Ureter (tissue), 1 donor: ENCODE measurements at regions not wholly inside any gene's neighbourhood (a gene's known extent, or its start where the extent isn't known, plus 50 kb on each side); places are given as distances from the start of the nearest gene placed in this dataset.

Source experiments
- DNase-seq: peaks from one replicate; pipeline ENCODE4 v3.0.0-alpha.2; 2020; ENCODE audit warnings: low spot score
- donor health status: DM: yes; HTN: yes; CAD: no.

DNA sequence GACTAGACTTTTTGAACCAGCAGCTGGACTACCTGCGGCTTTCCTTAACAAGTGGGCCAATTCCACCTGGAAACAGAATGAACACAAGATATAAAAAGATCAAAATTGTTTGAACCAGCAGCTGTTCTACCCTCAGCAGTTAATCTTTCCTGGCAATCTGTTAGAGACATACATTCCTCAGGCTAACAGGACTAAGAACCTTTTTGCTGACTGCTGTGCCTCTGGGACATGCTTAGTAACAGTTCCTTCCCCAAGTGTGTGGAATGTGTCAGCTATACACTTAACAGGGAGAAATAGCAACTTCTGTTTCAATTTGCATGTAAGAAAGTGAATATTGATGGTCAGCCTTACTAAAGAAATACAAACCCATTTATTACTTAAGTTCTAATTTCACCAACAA lies 554.4 kb downstream of the ARAP2 start:
- DNase-seq: no peak

DNA sequence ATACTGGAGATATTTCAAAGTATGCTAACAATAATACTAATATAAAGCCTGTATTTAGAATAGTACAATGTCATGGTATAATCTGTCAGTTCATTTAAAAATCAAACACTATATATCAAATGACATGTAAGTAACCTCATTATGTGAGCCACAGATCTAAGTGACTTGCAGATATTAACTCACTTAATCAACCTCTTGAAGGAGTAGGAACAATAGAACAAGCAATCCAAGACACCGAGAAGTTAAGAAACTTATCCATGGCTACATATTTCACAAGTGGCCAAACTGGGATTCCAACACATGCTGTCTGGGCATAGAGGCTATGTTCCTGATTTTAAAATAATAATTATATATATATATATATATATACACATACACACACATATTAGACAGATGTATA lies 554.0 kb downstream of the ARAP2 start:
- DNase-seq: no peak

DNA sequence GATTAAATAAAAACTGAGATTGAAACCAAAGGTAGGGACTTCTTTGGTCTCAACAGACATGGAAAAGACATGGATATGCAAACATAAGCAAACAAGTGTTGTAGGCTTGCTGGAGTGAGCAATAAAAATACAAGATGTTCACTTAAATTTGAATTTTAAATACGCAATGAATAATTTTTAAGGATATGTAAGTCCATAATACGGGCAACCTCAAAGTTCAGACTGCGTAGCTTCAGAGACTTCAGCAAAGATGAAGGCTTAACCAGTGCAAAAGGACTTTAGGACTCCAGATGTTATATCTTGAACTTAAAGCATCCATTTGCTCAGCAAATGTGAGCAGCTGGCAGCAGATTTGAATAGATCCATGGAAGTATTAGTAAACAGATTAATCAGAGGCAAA lies 549.3 kb downstream of the ARAP2 start:
- no peak for DNase-seq

DNA sequence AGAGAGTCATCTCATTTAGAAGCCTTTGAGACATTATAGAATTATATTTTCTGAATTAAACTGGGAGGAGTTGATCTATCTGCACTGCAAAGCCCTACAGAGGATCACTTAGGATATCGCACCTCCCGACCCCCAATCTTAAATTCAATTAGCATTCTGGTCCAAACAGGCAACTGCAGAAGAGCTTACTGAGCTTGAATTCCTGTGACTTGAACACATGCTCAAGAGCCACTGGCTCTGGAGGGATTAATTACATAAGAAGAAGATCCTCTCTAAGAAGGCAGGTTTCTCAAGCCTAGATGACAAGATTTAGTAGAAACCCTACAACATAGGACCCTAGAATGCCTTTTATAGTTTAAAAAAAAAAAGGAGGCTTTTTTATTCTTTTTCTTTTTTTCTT lies 548.9 kb downstream of the ARAP2 start:
- no peak for DNase-seq

DNA sequence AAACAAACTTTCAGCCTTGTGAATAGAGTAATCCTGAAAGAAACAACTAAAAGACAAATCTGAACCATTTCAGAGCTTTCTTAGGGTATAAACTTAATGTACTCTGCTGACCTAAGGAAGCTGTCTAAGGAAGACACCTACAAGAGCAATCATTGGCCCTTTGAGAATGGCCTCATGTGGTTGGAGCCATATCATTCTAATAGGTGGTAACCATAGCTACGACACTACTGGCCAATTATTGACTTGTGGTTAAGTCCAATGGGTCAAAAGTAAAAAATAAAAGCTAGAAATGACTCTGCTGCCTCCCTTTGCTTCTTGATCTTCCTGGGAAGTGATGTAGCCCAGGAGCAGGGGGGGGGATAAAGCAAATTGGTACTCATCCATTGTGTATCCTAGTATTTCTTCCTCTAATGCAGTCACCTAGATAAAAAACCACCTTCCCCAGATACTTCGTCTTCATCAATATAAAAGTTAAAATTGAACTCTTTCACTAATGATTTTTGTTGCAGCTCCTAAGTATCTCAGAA lies 547.0 kb downstream of the ARAP2 start:
- no peak for DNase-seq

DNA sequence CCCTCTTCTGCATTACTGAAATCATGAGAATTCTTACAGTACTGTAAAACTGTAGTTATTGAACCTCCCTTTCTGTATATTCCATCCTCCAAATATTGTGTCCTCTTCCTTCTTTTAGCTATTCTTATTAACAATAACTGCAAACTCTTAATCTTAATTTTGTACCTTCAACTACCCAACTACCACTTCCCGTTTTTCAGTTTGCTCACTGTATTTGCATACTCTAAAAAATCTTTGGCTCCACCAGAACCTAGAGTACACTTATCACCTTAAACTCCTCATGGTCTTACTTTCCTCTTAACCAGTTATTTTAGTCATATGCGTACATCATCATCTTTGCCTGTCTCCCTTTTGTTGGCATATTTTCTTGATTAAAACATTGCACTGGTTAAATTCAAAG lies 543.7 kb downstream of the ARAP2 start:
- DNase-seq: no peak

DNA sequence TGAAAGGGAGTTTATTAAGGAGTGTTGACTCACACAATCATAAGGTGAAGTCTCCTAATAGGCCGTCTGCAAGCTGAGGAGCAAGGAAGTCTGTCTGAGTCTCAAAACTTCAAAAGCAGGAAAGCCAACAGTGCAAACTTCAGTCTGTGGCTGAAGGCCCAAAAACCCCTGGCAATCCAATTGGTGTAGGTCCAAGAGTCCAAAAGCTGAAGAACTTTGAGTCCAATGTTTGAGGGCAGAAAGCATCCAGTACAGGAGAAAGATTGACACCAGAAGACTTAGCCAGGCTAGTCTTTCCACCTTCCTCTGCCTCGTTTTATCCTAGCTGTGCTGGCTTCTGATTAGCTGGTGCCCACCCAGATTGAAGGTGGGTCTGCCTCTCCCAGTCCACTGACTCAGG lies 535.2 kb downstream of the ARAP2 start:
- no peak for DNase-seq

DNA sequence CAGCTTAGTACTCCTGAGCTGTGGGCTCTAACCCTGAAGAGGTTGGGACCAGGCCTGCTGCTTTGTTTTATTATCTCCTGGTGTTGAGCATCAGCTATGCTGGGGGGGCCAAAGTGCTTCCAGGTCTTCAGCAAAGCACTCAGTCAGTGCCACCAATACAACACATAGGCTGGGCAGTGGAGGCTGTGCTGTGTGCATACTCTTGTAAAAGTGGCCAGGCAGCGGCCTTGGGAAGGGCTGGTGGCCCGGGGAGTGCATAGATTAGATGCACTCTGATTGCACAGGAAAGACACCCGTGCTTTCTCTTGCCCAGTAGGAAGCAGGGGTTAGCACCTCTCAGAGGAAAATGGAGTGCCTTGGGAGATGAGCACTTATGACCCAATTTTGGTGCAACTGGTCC lies 534.0 kb downstream of the ARAP2 start:
- DNase-seq: no peak

DNA sequence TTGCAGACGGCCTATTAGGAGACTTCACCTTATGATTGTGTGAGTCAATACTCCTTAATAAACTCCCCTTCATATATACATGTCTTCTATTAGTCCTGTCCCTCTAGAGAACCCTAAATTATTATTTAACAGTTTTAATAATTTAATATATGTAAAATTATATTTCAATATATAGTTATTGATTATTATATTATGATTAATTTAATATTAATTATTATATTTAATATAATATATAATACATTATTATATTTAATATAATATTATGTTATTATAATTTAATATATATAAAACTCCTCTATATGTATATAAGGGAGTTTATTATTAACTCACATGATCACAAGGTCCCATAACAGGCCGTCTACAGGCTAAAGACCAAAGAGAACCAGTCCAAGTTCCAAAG lies 533.2 kb downstream of the ARAP2 start:
- no peak for DNase-seq

DNA sequence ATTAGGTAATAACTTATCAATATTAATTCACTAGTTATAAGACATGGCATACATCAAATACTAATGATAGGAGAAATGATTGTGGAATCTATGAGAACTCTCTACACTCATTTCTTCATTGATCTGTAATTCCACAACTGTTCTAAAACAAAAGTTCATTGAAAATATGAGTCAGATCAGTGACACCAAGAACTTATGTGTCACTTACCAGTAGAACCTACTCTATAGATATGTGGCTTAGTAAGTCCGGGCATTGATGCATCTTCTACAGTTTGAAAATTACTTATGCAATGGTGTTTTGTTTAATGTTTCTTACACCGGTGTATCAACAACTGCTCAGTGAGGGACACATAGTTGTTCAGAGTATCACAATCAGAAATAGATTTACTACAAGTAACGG lies 520.3 kb downstream of the ARAP2 start:
- no peak for DNase-seq

DNA sequence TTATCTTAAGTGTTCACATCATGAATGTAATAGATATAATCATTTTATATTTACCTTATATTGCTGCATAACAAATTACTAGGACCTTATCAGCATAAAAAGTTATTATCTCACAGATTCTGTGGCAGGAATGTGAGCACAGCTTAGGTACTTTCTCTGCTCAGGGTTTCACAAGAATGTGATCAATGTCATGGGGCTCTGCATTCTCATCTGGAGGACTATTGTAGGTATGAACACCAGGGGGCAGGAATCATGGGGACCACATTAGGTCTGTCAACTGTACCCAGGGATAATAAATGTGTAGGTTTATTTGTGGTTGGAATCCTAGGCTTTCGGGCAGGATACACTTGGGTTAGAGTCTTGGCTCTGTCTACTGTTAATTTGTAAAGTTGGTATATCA lies 519.2 kb downstream of the ARAP2 start:
- DNase-seq: no peak

DNA sequence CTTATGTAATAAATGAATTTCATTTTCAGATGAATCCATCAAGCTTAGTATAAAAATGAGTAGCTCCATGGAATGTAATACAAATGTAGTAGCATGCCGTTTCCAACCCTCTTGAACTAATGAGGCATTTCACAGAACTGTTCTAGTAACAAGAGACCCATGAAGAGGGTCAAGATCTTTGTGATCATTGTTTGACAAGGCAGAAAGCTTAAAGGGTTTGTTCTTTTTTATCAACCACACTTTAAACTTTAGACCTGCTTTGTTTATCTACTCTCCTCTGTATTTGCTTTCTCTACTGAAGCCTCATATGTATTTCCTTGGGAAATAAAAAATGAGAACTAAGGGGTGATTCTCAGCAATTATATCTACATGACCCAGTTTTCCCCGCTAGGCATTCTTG lies 513.9 kb downstream of the ARAP2 start:
- no peak for DNase-seq

DNA sequence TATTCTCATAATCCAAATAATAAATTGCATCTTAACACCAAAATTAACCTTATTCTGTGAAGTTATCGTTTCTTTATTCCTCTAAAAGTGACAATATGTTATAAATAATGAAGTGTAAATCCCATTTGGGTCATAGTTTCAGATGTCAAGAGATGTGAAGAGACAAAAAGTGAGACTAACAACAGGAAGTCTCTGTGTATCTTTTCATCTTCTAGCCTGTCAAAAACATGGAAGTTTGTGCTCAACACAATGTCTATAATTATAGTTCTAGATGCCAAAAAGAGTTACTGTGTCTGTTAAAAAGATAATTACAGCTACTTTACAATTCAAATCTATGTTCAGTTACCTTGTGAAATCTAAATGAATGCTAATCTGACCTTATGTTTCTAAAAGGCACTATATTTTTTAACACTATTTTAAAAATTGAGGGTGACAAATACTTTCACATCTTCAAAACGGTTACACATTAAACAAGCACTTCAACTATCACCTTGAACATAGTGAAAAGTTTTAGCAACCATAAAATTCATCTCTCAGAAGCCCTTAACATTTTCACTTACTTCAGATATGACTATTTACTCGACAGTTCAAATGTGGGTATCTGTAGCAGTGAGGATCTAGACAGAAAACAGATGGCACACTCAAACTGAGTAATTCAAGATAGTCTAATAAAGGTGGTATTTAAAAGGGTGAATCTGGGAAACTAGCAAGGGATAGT lies 509.8 kb downstream of the ARAP2 start:
- no peak for DNase-seq

DNA sequence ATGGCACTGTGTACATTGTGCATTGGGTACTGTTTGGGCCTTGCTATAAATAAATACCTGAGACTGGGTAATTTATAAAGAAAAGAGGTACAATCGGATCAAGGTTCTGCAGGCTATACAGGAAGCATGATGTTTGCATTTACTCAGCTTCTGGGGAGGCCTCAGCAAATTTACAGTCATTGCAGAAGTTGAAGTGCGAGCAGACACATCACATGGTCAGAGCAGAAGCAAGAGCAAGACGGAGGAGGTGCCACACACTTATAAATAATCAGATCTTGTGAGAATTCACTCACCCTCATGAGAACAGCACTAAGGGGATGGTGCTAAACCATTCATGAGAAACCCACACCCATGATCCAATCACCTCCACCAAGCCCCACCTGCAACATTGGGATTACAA lies 505.0 kb downstream of the ARAP2 start:
- no peak for DNase-seq

DNA sequence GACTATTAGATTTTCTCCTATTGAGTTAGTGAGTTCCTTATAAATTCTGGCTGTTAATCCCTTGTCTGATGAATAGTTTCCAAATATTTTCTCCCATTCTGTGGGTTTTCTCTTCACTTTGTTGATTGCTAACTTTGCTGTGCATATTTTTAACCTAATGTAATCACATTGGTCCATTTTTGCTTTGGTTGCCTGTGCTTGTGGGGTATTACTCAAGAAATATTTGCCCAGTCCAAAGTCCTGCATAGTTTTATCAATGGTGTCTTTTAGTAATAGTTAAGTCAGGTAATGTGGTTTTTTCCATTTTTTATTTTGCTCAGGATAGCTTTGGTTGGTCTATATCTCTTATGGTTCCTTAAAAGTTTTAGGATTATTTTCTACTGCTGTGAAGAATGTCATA lies 490.3 kb downstream of the ARAP2 start:
- no peak for DNase-seq

DNA sequence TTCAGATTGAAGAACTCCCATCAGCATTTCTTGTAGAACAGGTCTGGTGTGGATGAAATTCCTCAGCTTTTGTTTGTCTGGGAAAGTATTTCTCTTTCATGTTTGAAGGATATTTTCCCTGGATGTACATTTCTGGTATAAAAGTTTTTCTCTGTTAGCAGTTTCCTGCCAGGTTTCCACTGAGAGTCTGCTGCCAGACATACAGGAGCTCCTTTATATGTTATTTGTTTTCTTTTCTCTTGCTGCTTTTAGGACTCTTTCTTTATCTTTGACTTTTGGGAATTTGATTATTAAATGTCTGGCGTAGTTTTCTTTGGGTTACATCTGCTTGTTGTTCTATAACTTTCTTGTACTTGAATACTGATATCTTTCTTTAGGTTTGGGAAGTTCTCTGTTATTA lies 486.5 kb downstream of the ARAP2 start:
- no peak for DNase-seq

DNA sequence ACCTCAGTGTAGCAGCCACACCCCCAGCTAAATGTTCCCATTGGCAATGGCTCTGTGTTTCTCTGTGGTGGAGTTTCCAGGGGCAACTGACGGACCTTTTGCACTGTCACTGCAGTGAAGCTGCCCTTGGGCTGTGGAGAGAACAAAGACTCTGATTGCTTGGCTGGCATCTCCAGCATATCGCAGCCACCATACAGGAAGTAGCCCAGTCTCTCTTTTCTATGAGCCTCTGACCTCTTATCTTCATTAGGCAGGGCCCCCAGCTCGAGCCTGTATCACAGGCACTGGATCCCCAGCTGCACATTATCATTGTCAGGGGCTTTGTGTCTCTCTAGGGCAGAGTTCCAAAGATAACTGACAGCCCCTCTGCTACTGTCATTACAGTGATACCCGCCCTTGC lies 483.5 kb downstream of the ARAP2 start:
- no peak for DNase-seq

DNA sequence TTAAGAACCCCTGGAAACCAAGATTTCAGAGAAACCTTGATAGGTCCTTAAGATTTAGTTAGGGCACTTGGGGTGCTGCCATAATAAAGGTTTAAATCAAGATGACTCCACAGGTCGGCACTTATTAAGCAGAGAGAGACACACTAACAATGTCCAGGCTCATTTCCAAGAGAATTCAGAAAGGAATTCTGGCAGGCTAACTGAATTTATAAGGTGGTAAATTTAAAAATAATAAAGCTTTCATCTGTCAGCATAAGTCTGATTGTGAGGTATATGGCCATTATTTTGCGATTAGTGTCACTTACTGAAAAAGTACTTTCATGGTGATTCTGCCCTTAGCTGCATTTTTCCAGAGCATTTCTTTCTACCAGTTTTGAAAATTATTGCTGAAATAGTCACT lies 472.7 kb downstream of the ARAP2 start:
- no peak for DNase-seq

DNA sequence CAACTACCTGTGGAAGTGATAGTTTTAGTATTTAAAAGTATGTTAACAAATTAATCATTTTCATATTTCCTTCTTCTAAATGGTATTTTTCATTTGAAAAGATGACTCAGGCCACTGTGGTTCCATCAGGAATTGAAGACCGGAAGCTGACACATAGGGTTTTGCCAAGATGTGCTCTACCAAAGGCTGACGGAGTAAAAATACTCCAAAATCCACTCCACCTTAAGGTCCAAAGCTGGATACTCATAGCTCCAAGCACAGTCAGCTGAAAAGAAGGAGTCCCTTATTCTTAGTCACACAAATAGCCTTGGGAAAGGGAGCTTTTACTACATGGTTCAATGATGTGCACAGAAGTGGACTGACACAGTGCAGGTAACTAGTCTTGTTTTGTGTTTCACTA lies 472.0 kb downstream of the ARAP2 start:
- no peak for DNase-seq

DNA sequence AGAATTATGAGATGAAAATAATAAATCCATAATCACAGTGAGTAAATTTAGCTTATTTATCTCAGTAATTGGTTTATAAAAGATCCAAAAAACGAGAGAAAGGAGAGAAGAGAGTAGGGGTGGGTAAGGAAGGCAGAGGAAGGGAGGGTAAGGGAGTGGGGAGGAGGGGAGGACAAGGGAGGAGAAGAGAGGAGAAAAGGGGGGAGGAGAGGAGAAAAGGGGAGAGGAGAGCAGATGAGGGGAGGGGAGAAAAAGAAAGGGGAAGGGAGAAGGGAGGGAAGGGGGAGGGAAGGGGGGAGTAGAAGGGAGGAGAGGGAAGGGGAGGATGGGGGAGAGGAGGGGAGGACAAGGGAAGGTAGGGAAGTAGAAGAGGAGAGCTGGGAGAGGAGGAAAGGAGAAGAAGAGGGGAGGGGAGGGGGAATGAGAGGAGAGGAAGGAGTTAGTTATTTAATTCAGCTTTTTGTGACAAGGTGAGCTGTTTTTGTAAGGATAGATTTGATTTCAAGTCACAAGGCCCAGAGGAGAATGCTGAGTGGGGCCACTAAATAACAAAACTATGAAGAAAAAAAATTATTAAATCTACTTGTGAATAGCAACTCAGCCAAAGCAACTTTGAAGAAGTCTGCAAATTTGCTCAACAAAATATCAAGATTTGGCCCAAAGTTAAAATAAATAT lies 454.3 kb downstream of the ARAP2 start:
- no peak for DNase-seq

DNA sequence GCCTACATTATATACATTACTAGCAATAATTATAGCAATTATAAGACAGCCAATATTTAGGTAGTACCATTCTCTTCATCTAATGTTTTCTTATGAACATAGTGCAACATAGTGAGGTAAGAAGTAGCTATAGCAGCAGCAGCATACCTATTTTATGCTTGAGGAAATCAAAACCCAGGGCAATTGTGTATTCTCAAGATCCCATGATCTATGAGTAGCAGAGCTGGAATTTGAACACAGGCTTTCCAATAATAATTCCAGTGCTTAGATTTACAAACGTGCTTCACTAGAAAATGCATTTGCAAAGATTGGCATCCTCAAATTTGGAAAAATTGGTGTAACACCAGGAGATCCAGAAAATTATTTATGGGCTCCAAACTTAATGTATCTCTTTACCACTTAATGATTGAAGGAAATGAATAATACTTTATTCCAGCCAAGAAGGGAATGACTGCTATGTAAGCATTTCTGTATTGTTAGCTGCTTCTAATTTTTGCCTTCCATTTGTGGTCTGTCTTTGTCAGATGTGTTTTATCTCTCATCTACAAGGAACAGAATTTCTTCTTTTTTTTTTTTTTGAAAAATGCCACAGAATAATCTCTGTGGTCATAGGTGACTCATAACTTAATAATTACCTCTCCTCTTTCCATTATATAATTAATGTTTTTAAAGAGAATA lies 451.1 kb downstream of the ARAP2 start:
- DNase-seq: no peak

DNA sequence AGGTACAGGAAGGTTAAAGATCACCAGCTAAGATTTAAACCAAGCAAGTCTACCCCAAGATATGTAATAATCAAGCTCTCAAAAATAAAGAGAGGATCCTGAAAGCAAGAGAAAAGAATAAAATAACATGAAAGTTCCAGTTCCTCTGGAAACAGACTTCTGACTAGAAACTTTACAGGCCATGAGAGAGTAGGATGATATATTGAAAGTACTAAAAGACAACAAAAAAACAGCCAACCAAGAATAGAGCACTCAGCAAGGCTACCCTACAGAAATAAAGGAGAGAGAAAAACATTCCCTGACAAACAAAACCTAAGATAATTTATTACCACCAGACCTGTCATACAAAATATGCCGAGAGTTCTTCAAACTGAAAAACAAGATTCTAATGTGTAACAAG lies 450.5 kb downstream of the ARAP2 start:
- DNase-seq: no peak

DNA sequence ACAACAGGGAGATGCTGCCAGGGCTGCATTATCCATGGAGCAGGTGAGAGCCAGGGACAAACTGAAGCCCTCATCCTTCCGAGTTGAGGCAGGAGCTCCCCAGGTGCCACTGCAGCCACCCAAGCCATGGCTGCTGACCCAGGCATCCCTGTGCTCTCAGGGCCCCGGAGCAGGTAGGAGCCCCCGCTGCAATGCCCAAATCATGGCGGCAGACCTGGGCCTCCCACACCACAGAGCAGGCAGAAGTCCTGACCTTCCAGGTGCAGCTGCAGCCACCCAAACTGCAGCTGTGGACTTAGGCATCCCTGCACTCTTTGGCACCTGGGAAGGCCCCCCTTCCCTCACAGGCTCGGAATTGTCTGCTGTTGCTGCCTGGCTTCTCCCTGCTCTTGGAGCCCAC lies 443.6 kb downstream of the ARAP2 start:
- DNase-seq: no peak
